ENCODE measurements at regions not wholly inside any gene's neighbourhood (a gene's known extent, or its start where the extent isn't known, plus 50 kb on each side); places are given as distances from the start of the nearest gene placed in this dataset.

DNA sequence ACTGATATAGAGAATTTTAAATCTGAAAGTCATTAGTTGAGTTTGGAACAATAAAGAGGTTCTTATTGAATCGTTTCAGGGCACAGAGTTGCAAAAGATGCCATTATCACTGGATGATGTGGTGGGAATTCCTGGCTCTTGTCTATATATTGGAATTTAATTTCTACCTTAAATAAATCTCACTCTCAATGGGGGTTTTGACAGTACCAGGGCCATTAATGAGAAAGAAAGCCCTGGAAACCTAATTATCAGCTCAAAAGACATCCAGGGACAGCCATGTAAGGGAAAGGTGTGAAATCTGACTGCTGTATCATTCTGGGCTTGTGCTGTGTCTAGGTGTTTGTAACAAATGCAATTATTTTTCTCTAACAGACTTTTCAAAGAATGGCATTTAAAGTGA is 285.7 kb downstream of the TBL1XR1 start:
- TF ChIP-seq, protein P1, sequence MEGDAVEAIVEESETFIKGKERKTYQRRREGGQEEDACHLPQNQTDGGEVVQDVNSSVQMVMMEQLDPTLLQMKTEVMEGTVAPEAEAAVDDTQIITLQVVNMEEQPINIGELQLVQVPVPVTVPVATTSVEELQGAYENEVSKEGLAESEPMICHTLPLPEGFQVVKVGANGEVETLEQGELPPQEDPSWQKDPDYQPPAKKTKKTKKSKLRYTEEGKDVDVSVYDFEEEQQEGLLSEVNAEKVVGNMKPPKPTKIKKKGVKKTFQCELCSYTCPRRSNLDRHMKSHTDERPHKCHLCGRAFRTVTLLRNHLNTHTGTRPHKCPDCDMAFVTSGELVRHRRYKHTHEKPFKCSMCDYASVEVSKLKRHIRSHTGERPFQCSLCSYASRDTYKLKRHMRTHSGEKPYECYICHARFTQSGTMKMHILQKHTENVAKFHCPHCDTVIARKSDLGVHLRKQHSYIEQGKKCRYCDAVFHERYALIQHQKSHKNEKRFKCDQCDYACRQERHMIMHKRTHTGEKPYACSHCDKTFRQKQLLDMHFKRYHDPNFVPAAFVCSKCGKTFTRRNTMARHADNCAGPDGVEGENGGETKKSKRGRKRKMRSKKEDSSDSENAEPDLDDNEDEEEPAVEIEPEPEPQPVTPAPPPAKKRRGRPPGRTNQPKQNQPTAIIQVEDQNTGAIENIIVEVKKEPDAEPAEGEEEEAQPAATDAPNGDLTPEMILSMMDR (conservative IDR thresholded peaks at IDR 0.05; ENCODE audit: low read depth, low read length), result no peak
- no peak for TF ChIP-seq EZH2 (IDR thresholded peaks at IDR 0.05; ENCODE audit: borderline replicate concordance, low read depth, low read length, poor library complexity, severe bottlenecking)
